ENCODE measurements at regions not wholly inside any gene's neighbourhood (a gene's known extent, or its start where the extent isn't known, plus 50 kb on each side); places are given as distances from the start of the nearest gene placed in this dataset.
"Not testable (repeated sequence)": the region's sequence is repeated elsewhere in the genome, so short reads cannot be mapped to it uniquely, and the experiment has no call there.

- TF ChIP-seq, protein P1, sequence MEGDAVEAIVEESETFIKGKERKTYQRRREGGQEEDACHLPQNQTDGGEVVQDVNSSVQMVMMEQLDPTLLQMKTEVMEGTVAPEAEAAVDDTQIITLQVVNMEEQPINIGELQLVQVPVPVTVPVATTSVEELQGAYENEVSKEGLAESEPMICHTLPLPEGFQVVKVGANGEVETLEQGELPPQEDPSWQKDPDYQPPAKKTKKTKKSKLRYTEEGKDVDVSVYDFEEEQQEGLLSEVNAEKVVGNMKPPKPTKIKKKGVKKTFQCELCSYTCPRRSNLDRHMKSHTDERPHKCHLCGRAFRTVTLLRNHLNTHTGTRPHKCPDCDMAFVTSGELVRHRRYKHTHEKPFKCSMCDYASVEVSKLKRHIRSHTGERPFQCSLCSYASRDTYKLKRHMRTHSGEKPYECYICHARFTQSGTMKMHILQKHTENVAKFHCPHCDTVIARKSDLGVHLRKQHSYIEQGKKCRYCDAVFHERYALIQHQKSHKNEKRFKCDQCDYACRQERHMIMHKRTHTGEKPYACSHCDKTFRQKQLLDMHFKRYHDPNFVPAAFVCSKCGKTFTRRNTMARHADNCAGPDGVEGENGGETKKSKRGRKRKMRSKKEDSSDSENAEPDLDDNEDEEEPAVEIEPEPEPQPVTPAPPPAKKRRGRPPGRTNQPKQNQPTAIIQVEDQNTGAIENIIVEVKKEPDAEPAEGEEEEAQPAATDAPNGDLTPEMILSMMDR (conservative IDR thresholded peaks at IDR 0.05; ENCODE audit: low read depth, low read length), result not testable (repeated sequence)
- TF ChIP-seq EZH2phosphoT487 (IDR thresholded peaks at IDR 0.05; ENCODE audit: borderline replicate concordance, low read length); EZH2 (IDR thresholded peaks at IDR 0.05; ENCODE audit: low read length, unreplicated experiment): not testable (repeated sequence)
Observed at GRCh38 chr4:162465356-162465755, 301.6 kb upstream of the FSTL5 start.

All from PC-3 (cell line).